ENCODE measurements at regions not wholly inside any gene's neighbourhood (a gene's known extent, or its start where the extent isn't known, plus 50 kb on each side); places are given as distances from the start of the nearest gene placed in this dataset.

DNA sequence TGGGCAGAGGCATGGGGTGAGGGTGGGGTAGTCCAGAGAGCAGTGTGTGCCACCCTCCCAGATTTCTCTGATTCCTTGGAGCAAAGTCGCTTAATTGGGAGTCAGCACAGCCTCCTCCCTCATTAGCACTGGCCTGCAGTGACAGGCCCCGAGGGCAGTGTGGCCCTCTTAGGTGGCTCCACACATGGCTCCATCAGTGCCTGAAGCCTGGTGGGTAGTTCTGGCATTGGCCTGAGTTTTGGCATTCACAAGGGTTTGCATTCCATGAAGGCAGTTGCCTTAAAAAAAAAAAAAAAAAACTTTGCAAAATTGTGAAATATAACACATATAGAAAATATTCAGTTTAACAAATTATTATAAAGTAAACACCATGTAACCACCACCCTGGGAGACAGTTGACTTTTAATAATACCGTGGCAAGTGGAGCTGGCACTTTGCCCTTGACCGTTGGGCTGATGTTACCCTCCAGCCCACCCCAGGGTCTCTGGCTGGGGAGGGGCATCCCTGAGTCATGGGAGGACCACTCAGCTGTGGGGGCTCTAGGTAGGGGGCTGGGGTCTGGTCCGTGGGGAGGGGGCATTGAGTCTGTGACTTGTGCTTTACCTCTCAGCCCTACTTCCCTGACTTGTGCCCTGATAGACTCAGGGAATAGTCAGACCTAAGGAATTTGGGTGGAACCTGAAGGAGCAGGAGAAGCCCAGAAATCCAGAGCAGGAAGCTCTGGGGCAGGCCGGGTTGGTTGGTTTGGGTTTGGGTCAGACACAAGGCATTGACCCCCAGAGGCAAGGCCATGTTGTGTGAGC lies 51.3 kb upstream of the PITX1 start:
- no peak for DNase-seq

All from activated CD4-positive, alpha-beta T cell treated with anti-CD3 and anti-CD28 coated beads, Interleukin-2, amount 50 U/mL, for 16 hours (primary cell).